ENCODE measurements at regions not wholly inside any gene's neighbourhood (a gene's known extent, or its start where the extent isn't known, plus 50 kb on each side); places are given as distances from the start of the nearest gene placed in this dataset.

DNA sequence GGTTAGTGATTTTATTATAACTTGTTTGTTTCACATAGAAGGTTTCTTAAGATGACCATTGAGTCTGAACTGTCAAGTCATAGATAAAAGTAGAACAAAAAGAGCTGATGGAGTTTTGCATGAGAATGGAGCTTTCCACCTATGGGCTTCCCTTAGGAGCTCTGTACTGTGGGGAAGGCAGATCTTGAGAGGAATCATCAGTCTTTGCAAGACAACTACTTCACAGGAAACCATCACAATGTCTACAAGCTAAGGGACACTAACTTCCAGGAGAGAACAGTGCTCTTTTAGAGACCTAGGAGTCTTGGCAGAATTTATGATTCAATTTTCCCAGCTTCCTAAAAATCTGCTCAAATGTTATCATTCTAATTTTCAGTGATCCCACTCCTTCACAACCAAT is 78.2 kb downstream of the FBXO5 start:
- TF ChIP-seq, protein P1, sequence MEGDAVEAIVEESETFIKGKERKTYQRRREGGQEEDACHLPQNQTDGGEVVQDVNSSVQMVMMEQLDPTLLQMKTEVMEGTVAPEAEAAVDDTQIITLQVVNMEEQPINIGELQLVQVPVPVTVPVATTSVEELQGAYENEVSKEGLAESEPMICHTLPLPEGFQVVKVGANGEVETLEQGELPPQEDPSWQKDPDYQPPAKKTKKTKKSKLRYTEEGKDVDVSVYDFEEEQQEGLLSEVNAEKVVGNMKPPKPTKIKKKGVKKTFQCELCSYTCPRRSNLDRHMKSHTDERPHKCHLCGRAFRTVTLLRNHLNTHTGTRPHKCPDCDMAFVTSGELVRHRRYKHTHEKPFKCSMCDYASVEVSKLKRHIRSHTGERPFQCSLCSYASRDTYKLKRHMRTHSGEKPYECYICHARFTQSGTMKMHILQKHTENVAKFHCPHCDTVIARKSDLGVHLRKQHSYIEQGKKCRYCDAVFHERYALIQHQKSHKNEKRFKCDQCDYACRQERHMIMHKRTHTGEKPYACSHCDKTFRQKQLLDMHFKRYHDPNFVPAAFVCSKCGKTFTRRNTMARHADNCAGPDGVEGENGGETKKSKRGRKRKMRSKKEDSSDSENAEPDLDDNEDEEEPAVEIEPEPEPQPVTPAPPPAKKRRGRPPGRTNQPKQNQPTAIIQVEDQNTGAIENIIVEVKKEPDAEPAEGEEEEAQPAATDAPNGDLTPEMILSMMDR (IDR thresholded peaks at IDR 0.05 in 4 of 5, conservative IDR thresholded peaks at IDR 0.05 in 1 of 5) = no peak
- no peak for TF ChIP-seq POLR2A (IDR thresholded peaks at IDR 0.05)

Data from gastrocnemius medialis (tissue), 4 donors.